Gastrocnemius medialis (tissue), 4 donors: ENCODE measurements at regions not wholly inside any gene's neighbourhood (a gene's known extent, or its start where the extent isn't known, plus 50 kb on each side); places are given as distances from the start of the nearest gene placed in this dataset.

Source experiments
- ATAC-seq, 2 donors: fragments of 150-250 bp; one replicate each; pipeline ENCODE4 v1.9.1; 2016
- DNase-seq, 2 donors: peaks; one replicate each; pipeline ENCODE4 v3.0.0-alpha.2; 2019
- H3K27ac ChIP-seq, 4 donors: fragments of 200-600 bp; sonication (generic); 1 replicate in 1 of 4; 2 replicates in 3 of 4; pipeline ENCODE4 v1.5.1; 2016 to 2018; ENCODE audit warnings: mild to moderate bottlenecking in 2 of 4, moderate library complexity in 1 of 4
- H3K27me3 ChIP-seq, 3 donors: fragments of 200-600 bp; sonication (generic) in 2 of 3; 1 replicate in 1 of 3; 2 replicates in 2 of 3; pipeline versions ENCODE4 v1.5.1 to v1.6.0; 2016 to 2019; ENCODE audit warnings: mild to moderate bottlenecking in 1 of 3, moderate library complexity in 1 of 3
- H3K36me3 ChIP-seq, 2 donors: fragments of 200-600 bp; sonication (generic) in 1 of 2; one replicate each; pipeline ENCODE4 v1.5.1; 2017 to 2018
- H3K4me1 ChIP-seq, 2 donors: fragments of 200-600 bp; sonication (generic) in 1 of 2; one replicate each; pipeline ENCODE4 v1.5.1; 2016 to 2017; ENCODE audit warnings: mild to moderate bottlenecking in 2 of 2
- H3K4me3 ChIP-seq, 4 donors: fragments of 200-600 bp; sonication (generic) in 3 of 4; 1 replicate in 1 of 4; 2 replicates in 3 of 4; pipeline ENCODE4 v1.5.1; 2016 to 2019; ENCODE audit warnings: mild to moderate bottlenecking in 2 of 4
- H3K9me3 ChIP-seq, 3 donors: fragments of 200-600 bp; sonication (generic) in 2 of 3; 1 replicate in 1 of 3; 2 replicates in 2 of 3; pipeline ENCODE4 v1.5.1; 2016 to 2019
- CTCF ChIP-seq, 5 experiments: fragments of 450-650 bp in 3 of 5; fragments of 200-600 bp in 2 of 5; sonication (generic) in 2 of 5; IDR thresholded peaks in 4 of 5; conservative IDR thresholded peaks in 1 of 5; 1 replicate in 4 of 5; 2 replicates in 1 of 5; pipeline ENCODE4 v1.5.1; 2016 to 2019; ENCODE audit warnings: antibody characterized with exemption in 5 of 5, mild to moderate bottlenecking in 3 of 5, moderate library complexity in 3 of 5
- POLR2A ChIP-seq, 2 donors: fragments of 450-650 bp; IDR thresholded peaks; one replicate each; pipeline ENCODE4 v1.6.1; 2017; ENCODE audit warnings: antibody characterized with exemption in 2 of 2, mild to moderate bottlenecking in 2 of 2, moderate library complexity in 2 of 2
- in situ Hi-C, 4 donors: fragments of 200-750 bp; cut with MboI; loops; one replicate each; pipeline versions ENCODE4 v1.15.0 to v1.8.0; 2017; ENCODE audit warnings: low sequenced_read_pairs in 4 of 4
- intact Hi-C: fragments of 100-400 bp; cut with DNase I; formaldehyde crosslinking; loops from one replicate; pipeline ENCODE4 v1.15.1; 2023; ENCODE audit warnings: low total_unique reads

GRCh38 chr6:151677404-151677803 lies 130.1 kb upstream of the ESR1 start:
- H3K4me3 ChIP-seq = no peak overlapping the region
- no peaks in the 10 kb centered on the region for H3K9me3 ChIP-seq
- no peak overlapping the region for H3K27ac ChIP-seq
- no peaks in the 10 kb centered on the region for H3K27me3 ChIP-seq
- peaks cover 0 to 8% of the 10 kb centered on the region in 2 donors for H3K4me1 ChIP-seq
- TF ChIP-seq POLR2A (IDR thresholded peaks at IDR 0.05) = no peak
- TF ChIP-seq CTCF (IDR thresholded peaks at IDR 0.05 in 4 of 5, conservative IDR thresholded peaks at IDR 0.05 in 1 of 5) = no peak
- H3K36me3 ChIP-seq = no peaks in the 10 kb centered on the region
- in situ Hi-C loops (loop anchor here in 1 of 4 donors (25.0 kb wide), 1 partner anchor 585 kb away; no protein-coding TSS in a partner anchor), intact Hi-C loops (loop anchor here (5.0 kb wide), 1 partner anchor 595 kb away; no protein-coding TSS in a partner anchor)
- ATAC-seq = no peak
- no peak for DNase-seq

- intact Hi-C loops (loop anchor here (5.0 kb wide), 1 partner anchor 593 kb away; no protein-coding TSS in a partner anchor), in situ Hi-C loops (loop anchor here in 1 of 4 donors (25.0 kb wide), 1 partner anchor 583 kb away; no protein-coding TSS in a partner anchor)
- no peak for TF ChIP-seq POLR2A (IDR thresholded peaks at IDR 0.05)
- TF ChIP-seq CTCF (IDR thresholded peaks at IDR 0.05 in 4 of 5, conservative IDR thresholded peaks at IDR 0.05 in 1 of 5) = no peak
- peak in 1 of 2 donors; percentile 48 for DNase-seq
- Histone ChIP-seq H3K4me3 (no peak overlapping the region), H3K36me3 (no peaks in the 10 kb centered on the region), H3K27ac (peak overlapping the region in 1 of 4 donors; percentile 32), H3K4me1 (peaks cover 0 to 8% of the 10 kb centered on the region in 2 donors), H3K27me3 (no peaks in the 10 kb centered on the region), H3K9me3 (no peaks in the 10 kb centered on the region)
- ATAC-seq = peak; percentile 39 to 40
Observed at GRCh38 chr6:151679081-151679480, 128.4 kb upstream of the ESR1 start.

- Histone ChIP-seq H3K27ac (no peak overlapping the region), H3K4me1 (peaks cover 0 to 8% of the 10 kb centered on the region in 2 donors), H3K36me3 (no peaks in the 10 kb centered on the region), H3K27me3 (no peaks in the 10 kb centered on the region), H3K9me3 (no peaks in the 10 kb centered on the region), H3K4me3 (no peak overlapping the region)
- TF ChIP-seq CTCF (IDR thresholded peaks at IDR 0.05 in 4 of 5, conservative IDR thresholded peaks at IDR 0.05 in 1 of 5) = no peak
- no peak for TF ChIP-seq POLR2A (IDR thresholded peaks at IDR 0.05)
- ATAC-seq (no peak), DNase-seq (no peak)
- intact Hi-C loops = loop anchor here (5.0 kb wide), 2 partner anchors 447 to 592 kb away; no protein-coding TSS in a partner anchor
- in situ Hi-C loops = loop anchor here in 1 of 4 donors (10.0 to 25.0 kb wide), 2 partner anchors 445 to 582 kb away; no protein-coding TSS in a partner anchor
Observed at GRCh38 chr6:151679941-151680340, 127.5 kb upstream of the ESR1 start.

- Histone ChIP-seq H3K36me3 (no peaks in the 10 kb centered on the region), H3K4me1 (peaks cover 0 to 8% of the 10 kb centered on the region in 2 donors), H3K27ac (peak overlapping the region in 3 of 4 donors; percentile 41 to 55 (median 46)), H3K4me3 (peak overlapping the region; percentile 24 to 58 (median 42)), H3K9me3 (no peaks in the 10 kb centered on the region), H3K27me3 (no peaks in the 10 kb centered on the region)
- in situ Hi-C loops (loop anchor here in 1 of 4 donors (10.0 to 25.0 kb wide), 2 partner anchors 444 to 581 kb away; no protein-coding TSS in a partner anchor), intact Hi-C loops (loop anchor here (5.0 kb wide), 1 partner anchor 446 kb away; no protein-coding TSS in a partner anchor)
- ATAC-seq (no peak), DNase-seq (no peak)
- no peak for TF ChIP-seq POLR2A (IDR thresholded peaks at IDR 0.05)
- no peak for TF ChIP-seq CTCF (IDR thresholded peaks at IDR 0.05 in 4 of 5, conservative IDR thresholded peaks at IDR 0.05 in 1 of 5)
Observed at GRCh38 chr6:151680846-151681432, 126.5 kb upstream of the ESR1 start.
